BE2C (cell line): ENCODE measurements at regions not wholly inside any gene's neighbourhood (a gene's known extent, or its start where the extent isn't known, plus 50 kb on each side); places are given as distances from the start of the nearest gene placed in this dataset.
"Not testable (repeated sequence)": the region's sequence is repeated elsewhere in the genome, so short reads cannot be mapped to it uniquely, and the experiment has no call there.

ENCODE experiments used
- DNase-seq: peaks from one replicate; pipeline ENCODE4 v3.0.0-alpha.2; 2020
- H3K27me3 ChIP-seq: fragments of 250-450 bp; sonication (Bioruptor Pico); 2 replicates; pipeline ENCODE4 v1.5.1; 2020; ENCODE audit warnings: mild to moderate bottlenecking
- H3K36me3 ChIP-seq: fragments of 250-450 bp; sonication (Bioruptor Pico); 2 replicates; pipeline ENCODE4 v1.5.1; 2020; ENCODE audit warnings: mild to moderate bottlenecking
- H3K4me1 ChIP-seq: fragments of 250-450 bp; sonication (Bioruptor Pico); 2 replicates; pipeline ENCODE4 v1.5.1; 2020
- H3K4me3 ChIP-seq: 2 replicates; pipeline ENCODE4 v1.5.1; 2011; ENCODE audit warnings: low read depth, low read length
- H3K9me3 ChIP-seq: fragments of 250-450 bp; sonication (Bioruptor Pico); 2 replicates; pipeline ENCODE4 v1.5.1; 2020
- TF ChIP-seq, protein P1 (sequence below): IDR thresholded peaks from 2 replicates; pipeline ENCODE4 v1.5.1; 2012; ENCODE audit warnings: mild to moderate bottlenecking, low read depth, low read length

DNA sequence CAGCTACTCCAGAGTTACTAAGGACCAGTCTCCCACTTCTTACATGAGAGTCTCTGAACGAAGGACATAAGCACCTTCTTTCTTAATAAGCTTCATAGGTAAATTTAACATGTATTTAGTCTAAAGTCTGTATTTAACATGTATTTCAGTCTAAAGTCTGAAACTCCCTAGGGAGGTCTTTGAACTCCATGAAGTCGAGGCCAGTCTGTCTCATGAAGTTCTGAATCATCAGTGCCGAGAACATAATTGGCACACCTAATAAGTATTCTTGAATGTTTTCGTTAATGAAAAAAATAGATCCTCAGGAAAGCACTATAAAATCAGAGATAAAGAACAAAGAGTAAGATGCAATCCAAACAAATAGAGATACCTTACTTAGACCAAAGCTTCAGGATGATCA, 945.5 kb downstream of the TTLL7 start:
- TF ChIP-seq, protein P1, sequence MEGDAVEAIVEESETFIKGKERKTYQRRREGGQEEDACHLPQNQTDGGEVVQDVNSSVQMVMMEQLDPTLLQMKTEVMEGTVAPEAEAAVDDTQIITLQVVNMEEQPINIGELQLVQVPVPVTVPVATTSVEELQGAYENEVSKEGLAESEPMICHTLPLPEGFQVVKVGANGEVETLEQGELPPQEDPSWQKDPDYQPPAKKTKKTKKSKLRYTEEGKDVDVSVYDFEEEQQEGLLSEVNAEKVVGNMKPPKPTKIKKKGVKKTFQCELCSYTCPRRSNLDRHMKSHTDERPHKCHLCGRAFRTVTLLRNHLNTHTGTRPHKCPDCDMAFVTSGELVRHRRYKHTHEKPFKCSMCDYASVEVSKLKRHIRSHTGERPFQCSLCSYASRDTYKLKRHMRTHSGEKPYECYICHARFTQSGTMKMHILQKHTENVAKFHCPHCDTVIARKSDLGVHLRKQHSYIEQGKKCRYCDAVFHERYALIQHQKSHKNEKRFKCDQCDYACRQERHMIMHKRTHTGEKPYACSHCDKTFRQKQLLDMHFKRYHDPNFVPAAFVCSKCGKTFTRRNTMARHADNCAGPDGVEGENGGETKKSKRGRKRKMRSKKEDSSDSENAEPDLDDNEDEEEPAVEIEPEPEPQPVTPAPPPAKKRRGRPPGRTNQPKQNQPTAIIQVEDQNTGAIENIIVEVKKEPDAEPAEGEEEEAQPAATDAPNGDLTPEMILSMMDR: no peak
- Histone ChIP-seq H3K27me3 (no peaks in the 10 kb centered on the region), H3K4me1 (no peaks in the 10 kb centered on the region), H3K9me3 (no peaks in the 10 kb centered on the region), H3K4me3 (no peak overlapping the region), H3K36me3 (no peaks in the 10 kb centered on the region)
- no peak for DNase-seq

DNA sequence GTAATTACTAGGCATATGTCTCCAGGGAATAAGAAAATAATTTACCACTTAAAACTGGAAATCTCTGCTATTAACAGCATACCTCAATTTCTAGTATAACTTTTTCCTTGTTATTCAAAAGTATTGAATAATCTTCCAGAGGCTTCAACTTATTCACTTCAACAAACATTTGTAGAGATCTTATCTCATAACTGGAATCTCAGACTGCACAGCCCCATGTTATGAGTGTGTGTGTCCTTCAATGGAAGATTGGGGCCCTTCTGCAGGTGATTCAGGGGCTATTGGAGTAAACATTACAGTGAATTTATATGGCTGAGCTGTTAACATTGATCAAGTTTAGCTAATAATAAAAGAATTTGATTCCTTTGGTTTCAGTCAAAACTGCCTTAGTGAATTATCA, 946.1 kb downstream of the TTLL7 start:
- Histone ChIP-seq H3K4me1 (no peaks in the 10 kb centered on the region), H3K27me3 (no peaks in the 10 kb centered on the region), H3K4me3 (no peak overlapping the region), H3K36me3 (no peaks in the 10 kb centered on the region), H3K9me3 (no peaks in the 10 kb centered on the region)
- no peak for DNase-seq
- TF ChIP-seq, protein P1: no peak

DNA sequence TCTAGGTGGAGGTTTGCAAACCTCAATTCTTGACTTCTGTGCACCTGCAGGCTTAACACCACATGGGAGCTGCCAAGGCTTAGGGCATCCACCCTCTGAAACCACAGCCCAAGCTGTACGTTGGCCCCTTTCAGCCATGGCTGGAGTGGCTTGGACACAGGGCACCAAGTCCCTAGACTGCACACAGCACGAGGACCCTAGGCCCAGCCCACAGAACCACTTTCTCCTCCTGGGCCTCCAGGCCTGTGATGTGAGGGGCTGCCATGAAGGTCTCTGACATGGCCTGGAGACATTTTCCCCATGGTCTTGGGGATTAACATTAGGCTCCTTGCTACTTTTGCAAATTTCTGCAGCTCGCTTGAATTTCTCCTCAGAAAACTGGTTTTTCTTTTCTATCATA, 947.9 kb downstream of the TTLL7 start:
- H3K27me3 ChIP-seq, DNase-seq, H3K9me3 ChIP-seq, H3K4me1 ChIP-seq, H3K4me3 ChIP-seq, H3K36me3 ChIP-seq: not testable (repeated sequence)

DNA sequence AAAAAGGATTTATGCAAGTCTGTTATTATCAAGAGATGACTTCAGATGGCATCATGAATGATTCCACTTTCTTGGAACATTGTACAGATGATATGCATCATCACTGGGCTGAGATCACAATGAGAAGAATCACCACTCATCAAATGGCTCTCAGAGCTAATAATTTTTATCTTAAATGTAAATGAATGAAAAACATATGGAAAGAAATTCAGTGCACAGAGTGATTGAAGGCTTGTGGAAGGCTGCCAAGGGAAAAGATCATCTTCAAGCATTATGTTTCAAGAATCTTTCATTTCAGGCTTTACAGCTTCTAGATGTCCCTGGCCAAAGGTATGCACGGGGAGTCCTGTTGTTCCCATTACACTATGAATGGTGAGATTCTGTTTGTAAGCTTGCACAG, 955.7 kb downstream of the TTLL7 start:
- Histone ChIP-seq H3K9me3 (no peaks in the 10 kb centered on the region), H3K27me3 (no peaks in the 10 kb centered on the region), H3K4me1 (no peaks in the 10 kb centered on the region), H3K4me3 (no peak overlapping the region), H3K36me3 (no peaks in the 10 kb centered on the region)
- DNase-seq: no peak
- TF ChIP-seq, protein P1: no peak

DNA sequence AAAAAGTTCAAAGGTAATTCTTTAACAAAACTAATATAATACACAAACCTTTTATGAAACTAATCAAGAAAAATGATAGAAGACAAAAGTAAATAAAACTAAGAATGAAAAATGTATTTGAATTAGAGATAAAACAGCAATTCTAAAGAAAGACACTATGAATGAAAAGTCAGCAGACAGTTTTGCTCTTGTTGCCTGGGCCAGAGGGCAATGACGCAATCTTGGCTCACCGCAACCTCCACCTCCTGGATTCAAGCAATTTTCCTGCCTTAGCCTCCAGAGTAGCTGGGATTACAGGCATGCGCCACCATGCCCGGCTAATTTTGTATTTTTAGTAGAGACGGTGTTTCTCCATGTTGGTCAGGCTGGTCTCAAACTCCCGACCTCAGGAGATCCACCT, 959.8 kb downstream of the TTLL7 start:
- not testable (repeated sequence) for H3K4me3 ChIP-seq, H3K27me3 ChIP-seq, DNase-seq, H3K4me1 ChIP-seq, H3K9me3 ChIP-seq, H3K36me3 ChIP-seq

DNA sequence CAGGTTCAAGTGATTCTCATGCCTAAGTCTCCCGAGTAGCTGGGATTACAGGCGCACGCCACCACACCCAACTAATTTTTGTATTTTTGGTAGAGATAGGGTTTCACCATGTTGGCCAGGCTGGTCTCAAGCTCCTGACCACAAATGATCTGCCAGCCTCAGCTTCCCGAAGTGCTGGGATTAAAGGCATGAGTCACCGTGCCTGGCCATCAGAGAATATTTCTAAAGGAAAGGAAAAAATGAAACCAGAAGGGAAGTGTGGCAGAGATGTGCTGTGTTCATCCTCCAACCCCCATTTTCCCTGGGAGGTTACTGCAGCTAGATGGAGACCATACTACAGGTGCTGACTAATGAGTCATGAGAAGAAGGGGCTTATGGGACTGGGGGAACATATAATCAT, 964.1 kb downstream of the TTLL7 start:
- TF ChIP-seq, protein P1: no peak
- DNase-seq: no peak
- Histone ChIP-seq H3K4me1 (no peaks in the 10 kb centered on the region), H3K4me3 (no peak overlapping the region), H3K27me3 (no peaks in the 10 kb centered on the region), H3K36me3 (no peaks in the 10 kb centered on the region), H3K9me3 (no peaks in the 10 kb centered on the region)

DNA sequence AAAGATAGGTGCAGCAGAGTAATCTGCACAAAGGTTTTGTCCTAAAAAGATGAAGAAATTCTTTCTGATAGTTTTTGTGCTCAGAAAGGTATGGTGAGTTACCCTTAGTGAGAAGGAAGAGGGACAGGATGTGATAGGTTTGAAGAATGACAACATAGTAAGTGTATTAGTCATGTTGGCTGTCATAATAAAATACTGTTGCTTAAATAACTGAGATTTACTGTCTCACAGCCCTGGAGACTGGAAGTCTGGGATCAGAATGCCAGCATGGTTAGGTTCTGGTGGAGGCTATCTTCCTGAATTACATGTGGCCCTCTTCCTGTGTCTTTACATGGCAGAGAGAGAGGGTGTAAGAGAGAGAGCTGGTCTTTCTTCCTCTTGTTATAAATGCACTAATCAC, 965.2 kb downstream of the TTLL7 start:
- Histone ChIP-seq H3K9me3 (no peaks in the 10 kb centered on the region), H3K36me3 (no peaks in the 10 kb centered on the region), H3K4me1 (no peaks in the 10 kb centered on the region), H3K27me3 (no peaks in the 10 kb centered on the region), H3K4me3 (no peak overlapping the region)
- TF ChIP-seq, protein P1: no peak
- DNase-seq: no peak
